ENCODE measurements at regions not wholly inside any gene's neighbourhood (a gene's known extent, or its start where the extent isn't known, plus 50 kb on each side); places are given as distances from the start of the nearest gene placed in this dataset.

DNA sequence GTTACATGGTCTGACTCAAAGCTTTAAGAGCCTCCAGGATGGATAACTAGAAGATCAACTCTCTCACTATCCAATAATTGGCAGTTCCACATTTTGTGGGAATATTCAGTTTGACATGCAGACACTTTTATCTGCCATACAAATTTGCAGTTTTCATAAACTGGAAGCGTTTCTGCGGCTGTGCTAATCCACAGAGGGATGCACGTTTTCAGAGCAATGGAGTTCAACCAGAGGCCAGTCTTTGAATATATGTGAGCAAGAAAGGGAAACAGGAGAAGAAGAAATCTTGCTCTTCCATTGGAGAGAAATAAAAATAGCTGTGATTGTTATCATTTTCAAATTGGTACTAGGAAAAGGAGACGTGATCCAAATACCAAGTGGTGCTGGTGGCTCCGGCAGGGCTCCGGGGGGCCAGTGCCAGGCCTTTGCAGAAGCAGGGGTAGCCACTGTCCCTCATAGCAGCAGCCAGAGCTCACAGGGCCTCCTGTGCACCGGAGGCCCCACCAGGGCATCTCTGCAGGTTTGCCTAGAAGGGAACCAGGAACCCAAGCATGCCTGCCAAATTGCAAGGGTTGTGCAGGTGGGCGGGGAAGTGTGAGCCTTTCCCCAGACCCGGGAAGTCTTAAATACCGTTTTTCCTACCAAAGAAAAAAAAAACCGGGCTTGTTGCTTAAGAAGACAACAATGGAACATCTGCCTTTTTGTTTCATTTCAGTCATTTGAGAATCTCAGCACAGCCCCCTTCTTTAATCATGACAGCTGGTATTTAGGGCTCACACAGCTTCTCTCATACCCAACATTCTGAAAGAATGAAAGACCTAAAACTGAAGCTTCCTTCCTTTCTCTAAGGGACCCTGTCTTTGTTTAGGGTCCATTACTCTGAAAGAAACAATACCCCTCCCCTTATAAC is 791.1 kb upstream of the SOX11 start:
- TF ChIP-seq, protein P1, sequence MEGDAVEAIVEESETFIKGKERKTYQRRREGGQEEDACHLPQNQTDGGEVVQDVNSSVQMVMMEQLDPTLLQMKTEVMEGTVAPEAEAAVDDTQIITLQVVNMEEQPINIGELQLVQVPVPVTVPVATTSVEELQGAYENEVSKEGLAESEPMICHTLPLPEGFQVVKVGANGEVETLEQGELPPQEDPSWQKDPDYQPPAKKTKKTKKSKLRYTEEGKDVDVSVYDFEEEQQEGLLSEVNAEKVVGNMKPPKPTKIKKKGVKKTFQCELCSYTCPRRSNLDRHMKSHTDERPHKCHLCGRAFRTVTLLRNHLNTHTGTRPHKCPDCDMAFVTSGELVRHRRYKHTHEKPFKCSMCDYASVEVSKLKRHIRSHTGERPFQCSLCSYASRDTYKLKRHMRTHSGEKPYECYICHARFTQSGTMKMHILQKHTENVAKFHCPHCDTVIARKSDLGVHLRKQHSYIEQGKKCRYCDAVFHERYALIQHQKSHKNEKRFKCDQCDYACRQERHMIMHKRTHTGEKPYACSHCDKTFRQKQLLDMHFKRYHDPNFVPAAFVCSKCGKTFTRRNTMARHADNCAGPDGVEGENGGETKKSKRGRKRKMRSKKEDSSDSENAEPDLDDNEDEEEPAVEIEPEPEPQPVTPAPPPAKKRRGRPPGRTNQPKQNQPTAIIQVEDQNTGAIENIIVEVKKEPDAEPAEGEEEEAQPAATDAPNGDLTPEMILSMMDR (IDR thresholded peaks at IDR 0.05; ENCODE audit: insufficient read depth, low read depth, low read length, missing control alignments): no peak
- no peak for DNase-seq (ENCODE audit: low read depth)
- no peak overlapping the region for H3K4me3 ChIP-seq (ENCODE audit: low read length)

- no peak for DNase-seq (ENCODE audit: low read depth)
- no peak overlapping the region for H3K4me3 ChIP-seq (ENCODE audit: low read length)
- TF ChIP-seq, protein P1 (IDR thresholded peaks at IDR 0.05; ENCODE audit: insufficient read depth, low read depth, low read length, missing control alignments): no peak
Measured at GRCh38 chr2:4903656-4904348, 788.4 kb upstream of the SOX11 start.

DNA sequence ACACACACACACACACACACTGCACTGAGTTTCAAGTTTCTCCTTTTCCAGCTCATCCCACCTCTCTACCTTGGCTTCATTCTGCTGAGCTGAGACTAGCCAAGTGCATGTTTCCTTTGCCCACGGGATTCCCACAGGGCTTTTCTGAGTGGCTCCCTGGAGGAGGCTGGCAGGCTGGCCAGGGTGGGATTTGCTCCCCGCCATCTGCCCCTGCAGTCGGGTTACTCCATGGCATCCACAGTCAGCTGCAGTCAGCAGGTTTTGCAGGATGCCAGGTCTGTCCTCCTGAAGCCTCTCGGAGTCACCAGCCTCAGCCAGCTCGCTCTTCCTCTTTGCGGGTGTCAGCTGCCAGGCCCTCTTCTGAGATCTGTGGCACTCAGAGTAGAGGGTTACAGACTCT is 783.7 kb upstream of the SOX11 start:
- DNase-seq (ENCODE audit: low read depth): no peak
- no peak overlapping the region for H3K4me3 ChIP-seq (ENCODE audit: low read length)
- TF ChIP-seq, protein P1 (IDR thresholded peaks at IDR 0.05; ENCODE audit: insufficient read depth, low read depth, low read length, missing control alignments): no peak

DNA sequence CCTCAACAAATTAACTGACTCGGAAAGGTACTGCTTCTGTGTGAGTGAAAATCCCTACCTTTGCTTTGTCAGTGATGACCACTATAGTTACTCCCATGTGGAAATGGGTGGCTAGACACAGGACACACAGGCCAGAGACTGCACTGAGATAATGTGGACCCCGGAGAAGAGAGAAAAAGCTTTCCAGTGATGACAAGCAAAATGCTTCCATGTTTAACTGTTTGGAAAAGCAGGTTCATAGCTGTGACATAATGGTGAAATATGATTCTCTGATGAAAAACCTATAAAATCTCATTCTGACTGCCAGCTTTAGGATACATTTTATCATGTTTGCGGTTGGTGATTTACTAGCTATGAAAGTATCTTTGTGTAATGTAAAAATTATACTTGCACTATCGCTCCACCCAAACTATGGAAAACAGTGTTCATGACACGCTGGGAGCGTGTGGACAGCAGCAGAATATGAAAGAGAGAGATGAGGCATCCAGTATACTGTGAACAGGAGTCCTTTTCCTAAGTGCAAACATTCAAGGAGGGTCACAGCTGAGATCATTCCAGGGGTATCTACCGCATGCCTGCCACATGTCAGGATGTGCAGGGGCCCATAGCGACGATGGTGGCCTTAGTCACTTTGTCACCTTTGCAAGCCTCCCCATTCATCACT is 782.7 kb upstream of the SOX11 start:
- H3K4me3 ChIP-seq (ENCODE audit: low read length): no peak overlapping the region
- TF ChIP-seq, protein P1 (IDR thresholded peaks at IDR 0.05; ENCODE audit: insufficient read depth, low read depth, low read length, missing control alignments): no peak
- DNase-seq (ENCODE audit: low read depth): no peak

DNA sequence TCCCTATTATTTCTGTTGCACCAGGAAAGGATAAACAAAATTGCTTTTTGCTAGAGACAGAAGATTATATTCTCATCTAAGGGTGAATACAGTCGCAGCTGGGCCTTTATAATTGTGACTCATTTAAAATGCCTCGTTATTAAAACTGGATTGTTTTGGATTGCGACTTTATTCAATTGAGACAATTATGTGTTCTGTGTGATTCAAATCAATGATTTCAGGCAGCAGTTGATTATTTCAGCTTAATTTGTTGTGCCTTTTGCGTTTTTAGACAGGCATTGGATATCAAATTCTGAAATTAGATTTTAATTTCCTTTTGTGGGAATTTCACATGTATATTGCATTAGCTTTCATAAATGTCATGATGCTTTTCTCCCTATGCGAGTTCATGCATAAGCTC is 778.1 kb upstream of the SOX11 start:
- TF ChIP-seq, protein P1 (IDR thresholded peaks at IDR 0.05; ENCODE audit: insufficient read depth, low read depth, low read length, missing control alignments): no peak
- no peak overlapping the region for H3K4me3 ChIP-seq (ENCODE audit: low read length)
- no peak for DNase-seq (ENCODE audit: low read depth)

DNA sequence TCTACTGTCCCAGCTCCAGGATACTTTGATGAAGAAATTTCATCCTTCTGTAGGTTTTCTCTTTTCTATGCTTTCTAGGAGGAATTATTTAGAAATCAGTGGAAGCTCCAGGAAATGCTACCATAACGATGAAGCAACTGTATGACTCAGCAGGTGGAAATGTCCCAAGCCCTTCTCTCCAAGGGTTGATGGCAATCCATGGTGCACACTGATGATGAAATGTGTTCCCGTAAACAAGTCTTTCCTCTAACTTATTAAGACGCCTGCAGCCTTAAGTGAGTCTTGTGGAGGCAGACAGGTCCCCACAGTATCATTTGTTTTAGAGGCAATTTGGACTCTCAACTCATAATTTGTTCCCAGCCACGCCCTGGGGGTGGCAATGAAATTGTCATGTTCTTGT is 777.6 kb upstream of the SOX11 start:
- DNase-seq (ENCODE audit: low read depth): peak; percentile 91
- no peak overlapping the region for H3K4me3 ChIP-seq (ENCODE audit: low read length)
- TF ChIP-seq, protein P1 (IDR thresholded peaks at IDR 0.05; ENCODE audit: insufficient read depth, low read depth, low read length, missing control alignments): no peak

Data from epithelial cell of esophagus (primary cell).